ENCODE measurements at regions not wholly inside any gene's neighbourhood (a gene's known extent, or its start where the extent isn't known, plus 50 kb on each side); places are given as distances from the start of the nearest gene placed in this dataset.

GRCh38 chr15:95594496-95594895 lies 736.0 kb upstream of the NR2F2 start:
- no peak for DNase-seq

- DNase-seq: no peak
These were observed 734.7 kb upstream of the NR2F2 start for GRCh38 chr15:95595759-95596158.

GRCh38 chr15:95596496-95596895 lies 734.0 kb upstream of the NR2F2 start:
- DNase-seq: no peak

GRCh38 chr15:95598251-95598855 lies 732.1 kb upstream of the NR2F2 start:
- DNase-seq: no peak

- DNase-seq: no peak
These were observed 730.1 kb upstream of the NR2F2 start for GRCh38 chr15:95600367-95600766.

- DNase-seq: no peak
These were observed 729.6 kb upstream of the NR2F2 start for GRCh38 chr15:95600884-95601283.

- DNase-seq: no peak
These were observed 729.0 kb upstream of the NR2F2 start for GRCh38 chr15:95601525-95601924.

- DNase-seq: no peak
These were observed 726.7 kb upstream of the NR2F2 start for GRCh38 chr15:95603802-95604201.

- DNase-seq: no peak
These were observed 725.9 kb upstream of the NR2F2 start for GRCh38 chr15:95604634-95605036.

GRCh38 chr15:95605098-95605497 lies 725.4 kb upstream of the NR2F2 start:
- DNase-seq: no peak

GRCh38 chr15:95606551-95606950 lies 723.9 kb upstream of the NR2F2 start:
- no peak for DNase-seq

GRCh38 chr15:95608371-95608770 lies 722.1 kb upstream of the NR2F2 start:
- DNase-seq: no peak

- DNase-seq: no peak
These were observed 721.4 kb upstream of the NR2F2 start for GRCh38 chr15:95609096-95609495.

- no peak for DNase-seq
These were observed 719.6 kb upstream of the NR2F2 start for GRCh38 chr15:95610945-95611344.

GRCh38 chr15:95615436-95615835 lies 715.1 kb upstream of the NR2F2 start:
- DNase-seq: no peak

GRCh38 chr15:95616306-95616705 lies 714.2 kb upstream of the NR2F2 start:
- no peak for DNase-seq

GRCh38 chr15:95620934-95621579 lies 709.4 kb upstream of the NR2F2 start:
- DNase-seq: peak; percentile 69

- no peak for DNase-seq
These were observed 707.7 kb upstream of the NR2F2 start for GRCh38 chr15:95622843-95623242.

- no peak for DNase-seq
These were observed 706.4 kb upstream of the NR2F2 start for GRCh38 chr15:95624100-95624499.

- no peak for DNase-seq
These were observed 705.7 kb upstream of the NR2F2 start for GRCh38 chr15:95624616-95625361.

GRCh38 chr15:95626501-95627361 lies 703.8 kb upstream of the NR2F2 start:
- DNase-seq: no peak

- no peak for DNase-seq
These were observed 700.9 kb upstream of the NR2F2 start for GRCh38 chr15:95629503-95630168.

- no peak for DNase-seq
These were observed 699.8 kb upstream of the NR2F2 start for GRCh38 chr15:95630683-95631082.

Data from activated CD4-positive, alpha-beta T cell treated with anti-CD3 and anti-CD28 coated beads, Interleukin-10, Interleukin-2, amounts not matched to agents 100 ng/mL and 50 ng/mL, durations not matched to agents 16 hours and 8 hours (primary cell).